HEK293T (cell line): ENCODE measurements at regions not wholly inside any gene's neighbourhood (a gene's known extent, or its start where the extent isn't known, plus 50 kb on each side); places are given as distances from the start of the nearest gene placed in this dataset.

Source experiments
- CTCF ChIA-PET: fragments of 350-600 bp; formaldehyde crosslinking; extraction: SDS; loops from one replicate; lab custom pipeline; 2021; ENCODE audit warnings: antibody characterized with exemption, inconsistent platforms; lab: Yijun Ruan, JAX
- POLR2A ChIA-PET: fragments of 350-600 bp; formaldehyde crosslinking; extraction: SDS; loops from one replicate; lab custom pipeline; 2020; ENCODE audit warnings: antibody characterized with exemption, inconsistent platforms; lab: Yijun Ruan, JAX
- DNase-seq: peaks from one replicate; pipeline ENCODE4 v3.0.0; 2012; ENCODE audit warnings: mixed read lengths; ENCODE audit errors: extremely low spot score
- ARNT ChIP-seq: fragments of 450-650 bp; IDR thresholded peaks from 2 replicates; pipeline ENCODE4 v1.6.1; 2017; ENCODE audit warnings: mild to moderate bottlenecking
- BHLHE40 ChIP-seq: fragments of 450-650 bp; IDR thresholded peaks from 2 replicates; pipeline ENCODE4 v1.6.1; 2016; ENCODE audit warnings: mild to moderate bottlenecking, moderate library complexity, borderline replicate concordance
- CTBP1 ChIP-seq: fragments of 450-650 bp; IDR thresholded peaks from 2 replicates; pipeline ENCODE4 v1.6.1; 2016; ENCODE audit warnings: borderline replicate concordance
- ELF4 ChIP-seq: fragments of 450-650 bp; IDR thresholded peaks from 2 replicates; pipeline ENCODE4 v1.6.1; 2017; ENCODE audit warnings: antibody characterized with exemption
- FOXA1 ChIP-seq: fragments of 450-650 bp; IDR thresholded peaks from 2 replicates; pipeline ENCODE4 v1.6.1; 2016; ENCODE audit warnings: mild to moderate bottlenecking
- FOXK2 ChIP-seq: fragments of 450-650 bp; IDR thresholded peaks from 2 replicates; pipeline ENCODE4 v1.6.1; 2016; ENCODE audit warnings: mild to moderate bottlenecking
- FOXM1 ChIP-seq: fragments of 450-650 bp; IDR thresholded peaks from 2 replicates; pipeline ENCODE4 v1.6.1; 2017; ENCODE audit warnings: mild to moderate bottlenecking, borderline replicate concordance
- HDGF ChIP-seq: fragments of 450-650 bp; IDR thresholded peaks from 2 replicates; pipeline ENCODE4 v1.6.1; 2017; ENCODE audit warnings: antibody characterized with exemption, borderline replicate concordance
- L3MBTL2 ChIP-seq: fragments of 450-650 bp; conservative IDR thresholded peaks from 2 replicates; pipeline ENCODE4 v1.6.1; 2016; ENCODE audit warnings: mild to moderate bottlenecking
- LEF1 ChIP-seq: fragments of 450-650 bp; IDR thresholded peaks from 2 replicates; pipeline ENCODE4 v1.6.1; 2017; ENCODE audit warnings: mild to moderate bottlenecking, borderline replicate concordance
- NFRKB ChIP-seq: fragments of 450-650 bp; IDR thresholded peaks from 2 replicates; pipeline ENCODE4 v1.6.1; 2016; ENCODE audit warnings: mild to moderate bottlenecking, moderate library complexity
- PKNOX1 ChIP-seq: fragments of 450-650 bp; IDR thresholded peaks from 2 replicates; pipeline ENCODE4 v1.6.1; 2016
- SP1 ChIP-seq: fragments of 450-650 bp; IDR thresholded peaks from 2 replicates; pipeline ENCODE4 v1.6.1; 2017
- SUZ12 ChIP-seq: fragments of 450-650 bp; IDR thresholded peaks from 2 replicates; pipeline ENCODE4 v1.6.1; 2016; ENCODE audit warnings: mild to moderate bottlenecking
- TARDBP ChIP-seq: fragments of 450-650 bp; IDR thresholded peaks from 2 replicates; pipeline ENCODE4 v1.6.1; 2016
- ZNF384 ChIP-seq: fragments of 450-650 bp; IDR thresholded peaks from 2 replicates; pipeline ENCODE4 v1.6.1; 2016

- ChIA-PET POLR2A (no interaction called here), CTCF (no interaction called here)
- DNase-seq, result no peak
Measured at GRCh38 chr2:57278451-57278850, 768.2 kb upstream of the VRK2 start.

GRCh38 chr2:57291209-57291608 lies 755.4 kb upstream of the VRK2 start:
- ChIA-PET CTCF (interaction anchor here (0.7 kb wide), 1 partner anchor 664 kb away, joined by 3 read pairs; no protein-coding TSS in a partner anchor), POLR2A (no interaction called here)
- TF ChIP-seq TARDBP, result no peak
- no peak for TF ChIP-seq BHLHE40
- no peak for TF ChIP-seq NFRKB
- TF ChIP-seq L3MBTL2, result no peak
- TF ChIP-seq FOXA1, result no peak
- TF ChIP-seq SP1, result no peak
- no peak for TF ChIP-seq FOXK2
- no peak for TF ChIP-seq FOXM1
- no peak for TF ChIP-seq ZNF384
- no peak for TF ChIP-seq SUZ12
- no peak for TF ChIP-seq ELF4
- no peak for TF ChIP-seq CTBP1
- no peak for TF ChIP-seq PKNOX1
- TF ChIP-seq LEF1, result no peak
- TF ChIP-seq ARNT, result no peak
- TF ChIP-seq HDGF, result no peak
- no peak for DNase-seq

More at GRCh38 chr2:57278451-57278850, 768.2 kb upstream of the VRK2 start:
- TF ChIP-seq L3MBTL2, result no peak
- TF ChIP-seq NFRKB, result no peak
- TF ChIP-seq HDGF, result no peak
- TF ChIP-seq FOXM1, result no peak
- TF ChIP-seq ELF4, result no peak

GRCh38 chr2:57296795-57297517 lies 749.6 kb upstream of the VRK2 start:
- ChIA-PET POLR2A (no interaction called here), CTCF (no interaction called here)
- TF ChIP-seq ZNF384, result no peak
- TF ChIP-seq LEF1, result no peak
- no peak for TF ChIP-seq PKNOX1
- TF ChIP-seq BHLHE40, result no peak
- no peak for TF ChIP-seq L3MBTL2
- TF ChIP-seq HDGF, result no peak
- no peak for TF ChIP-seq SP1
- TF ChIP-seq FOXM1, result no peak
- TF ChIP-seq CTBP1, result no peak
- no peak for TF ChIP-seq FOXA1
- no peak for TF ChIP-seq TARDBP
- no peak for TF ChIP-seq FOXK2
- TF ChIP-seq ELF4, result no peak
- TF ChIP-seq ARNT, result no peak
- TF ChIP-seq SUZ12, result no peak
- TF ChIP-seq NFRKB, result no peak
- no peak for DNase-seq

GRCh38 chr2:57313678-57314077 lies 732.9 kb upstream of the VRK2 start:
- POLR2A ChIA-PET, result no interaction called here
- DNase-seq, result no peak
- TF ChIP-seq ELF4 (no peak), FOXK2 (no peak)
- CTCF ChIA-PET, result no interaction called here

GRCh38 chr2:57314682-57315081 lies 731.9 kb upstream of the VRK2 start:
- DNase-seq, result no peak
- POLR2A ChIA-PET, result no interaction called here
- TF ChIP-seq ARNT (no peak), TARDBP (no peak), BHLHE40 (no peak), PKNOX1 (no peak), HDGF (no peak), CTBP1 (no peak), LEF1 (no peak), SP1 (no peak), FOXK2 (no peak), L3MBTL2 (no peak), FOXM1 (no peak), NFRKB (no peak), SUZ12 (no peak), ZNF384 (no peak), FOXA1 (no peak), ELF4 (no peak)
- CTCF ChIA-PET, result no interaction called here

GRCh38 chr2:57330447-57330846 lies 716.2 kb upstream of the VRK2 start:
- TF ChIP-seq FOXM1 (no peak), HDGF (no peak), CTBP1 (no peak), SP1 (no peak), ELF4 (no peak), TARDBP (no peak), BHLHE40 (no peak), L3MBTL2 (no peak), SUZ12 (no peak), FOXK2 (no peak), LEF1 (no peak), FOXA1 (no peak), ARNT (no peak), ZNF384 (no peak), PKNOX1 (no peak), NFRKB (no peak)
- DNase-seq, result no peak
- ChIA-PET POLR2A (no interaction called here), CTCF (no interaction called here)
